HCT116 (cell line): ENCODE measurements at regions not wholly inside any gene's neighbourhood (a gene's known extent, or its start where the extent isn't known, plus 50 kb on each side); places are given as distances from the start of the nearest gene placed in this dataset.

Experiments used
- ATAC-seq: fragments of 200-7000 bp; cut with Tn5 transposase; 2 replicates; pipeline ENCODE4 v1.9.1; 2020; ENCODE audit warnings: mild to moderate bottlenecking, moderate library complexity
- BruUV-seq: library from RNA; stranded (reverse); fragments of 400-500 nt; replicated peaks from 2 replicates; lab custom pipeline; 2021; lab: Mats Ljungman, UMichigan
- CTCF ChIA-PET: fragments of 300-600 bp; sonication (Branson Sonifier 250); formaldehyde crosslinking; loops from one replicate; lab custom pipeline; 2021; ENCODE audit warnings: antibody characterized with exemption; lab: Charles Lee
- POLR2A ChIA-PET: fragments of 300-600, 350-600 bp; sonication (Branson Sonifier 250); formaldehyde crosslinking; loops from one replicate; lab custom pipeline; 2021; ENCODE audit warnings: antibody characterized with exemption; lab: Charles Lee
- RAD21 ChIA-PET, 2 experiments: fragments of 300-600 bp; sonication (Branson Sonifier 250); formaldehyde crosslinking; loops; one replicate each; lab custom pipeline; 2023; ENCODE audit warnings: low total read pairs in 2 of 2; ENCODE audit not compliant: uncharacterized antibody in 2 of 2, unreplicated experiment in 2 of 2, low non-redundant PET in 1 of 2; lab: Charles Lee
- DNase-seq: peaks from one replicate; pipeline ENCODE4 v3.0.0-alpha.2; 2010; ENCODE audit warnings: low read depth, low spot score
- H2AFZ ChIP-seq: fragments of 200-600 bp; shearing (Covaris generic), sonication (generic); 2 replicates; pipeline ENCODE4 v1.6.1; 2017; ENCODE audit warnings: low read depth, mixed run types, mixed read lengths, antibody characterized with exemption, low read length; ENCODE audit not compliant: poor library complexity, severe bottlenecking
- H3K27ac ChIP-seq: 2 replicates; pipeline ENCODE4 v1.5.1; 2012; ENCODE audit warnings: low read depth, low read length
- H3K27me3 ChIP-seq: fragments of 200-600 bp; sonication (generic); 2 replicates; pipeline ENCODE4 v1.6.1; 2016; ENCODE audit warnings: mixed run types, low read length, mixed read lengths; ENCODE audit not compliant: insufficient read depth
- H3K36me3 ChIP-seq, 2 experiments: fragments of 200-500 bp in 1 of 2; fragments of 200-600 bp in 1 of 2; sonication (Bioruptor generic) in 1 of 2; sonication (generic) in 1 of 2; 2 replicates each; pipeline versions ENCODE4 v1.5.1 to v1.6.1; 2014 to 2016; ENCODE audit warnings: low read length in 2 of 2, inconsistent platforms in 1 of 2, mixed read lengths in 1 of 2, mixed run types in 1 of 2; ENCODE audit not compliant: insufficient read depth in 2 of 2, control insufficient read depth in 1 of 2
- H3K4me1 ChIP-seq, 2 experiments: fragments of 200-600 bp in 1 of 2; sonication (generic) in 1 of 2; 2 replicates each; pipeline versions ENCODE4 v1.5.1 to v1.6.1; 2012 to 2017; ENCODE audit warnings: low read length in 2 of 2, inconsistent platforms in 1 of 2, mild to moderate bottlenecking in 1 of 2, mixed read lengths in 1 of 2, mixed run types in 1 of 2, moderate library complexity in 1 of 2; ENCODE audit not compliant: insufficient read depth in 2 of 2, control insufficient read depth in 1 of 2
- H3K4me2 ChIP-seq: fragments of 200-600 bp; sonication (generic); 2 replicates; pipeline ENCODE4 v1.6.1; 2017; ENCODE audit warnings: mixed run types, low read length, mixed read lengths
- H3K4me3 ChIP-seq, 2 experiments: fragments of 200-600 bp in 1 of 2; sonication (generic) in 1 of 2; replicated peaks in 1 of 2; 2 replicates each; pipeline ENCODE4 v1.5.1; 2011 to 2016; ENCODE audit warnings: low read length in 2 of 2, control low read depth in 1 of 2, low read depth in 1 of 2, mild to moderate bottlenecking in 1 of 2, mixed read lengths in 1 of 2, mixed run types in 1 of 2
- H3K79me2 ChIP-seq: fragments of 200-600 bp; sonication (generic); 2 replicates; pipeline ENCODE4 v1.6.1; 2017; ENCODE audit warnings: mild to moderate bottlenecking, mixed run types, low read length, moderate library complexity, mixed read lengths; ENCODE audit not compliant: insufficient read depth
- H3K9ac ChIP-seq: fragments of 200-600 bp; sonication (generic); 2 replicates; pipeline ENCODE4 v1.6.1; 2016; ENCODE audit warnings: low read length, mixed read lengths
- H3K9me2 ChIP-seq: fragments of 200-600 bp; sonication (generic), shearing (Covaris generic); 2 replicates; pipeline ENCODE4 v1.6.1; 2017; ENCODE audit warnings: mixed run types, mild to moderate bottlenecking, moderate library complexity; ENCODE audit not compliant: insufficient read depth
- H3K9me3 ChIP-seq, 2 experiments: fragments of 200-500 bp in 1 of 2; fragments of 200-600 bp in 1 of 2; sonication (Bioruptor generic) in 1 of 2; sonication (generic) in 1 of 2; 2 replicates each; pipeline ENCODE4 v1.6.1; 2014 to 2017; ENCODE audit warnings: low read length in 2 of 2, mixed read lengths in 2 of 2, inconsistent platforms in 1 of 2, low read depth in 1 of 2, mild to moderate bottlenecking in 1 of 2, mixed run types in 1 of 2, moderate library complexity in 1 of 2; ENCODE audit not compliant: control insufficient read depth in 1 of 2, insufficient read depth in 1 of 2
- H4K20me1 ChIP-seq: fragments of 200-600 bp; sonication (generic), shearing (Covaris generic); 2 replicates; pipeline ENCODE4 v1.6.1; 2017; ENCODE audit warnings: mixed run types, mild to moderate bottlenecking, moderate library complexity; ENCODE audit not compliant: insufficient read depth
- ATF3 ChIP-seq: IDR thresholded peaks from 2 replicates; pipeline ENCODE4 v1.6.1; 2012
- CBX3 ChIP-seq: IDR thresholded peaks from 2 replicates; pipeline ENCODE4 v1.6.1; 2012; ENCODE audit warnings: low read depth
- CTCF ChIP-seq, 3 experiments: fragments of 200-600 bp in 1 of 3; sonication (generic) in 1 of 3; IDR thresholded peaks in 2 of 3; conservative IDR thresholded peaks in 1 of 3; 2 replicates each; pipeline ENCODE4 v1.5.1; 2012 to 2017; ENCODE audit warnings: low read depth in 2 of 3, low read length in 2 of 3, antibody characterized with exemption in 1 of 3, borderline replicate concordance in 1 of 3, control low read depth in 1 of 3, mild to moderate bottlenecking in 1 of 3, mixed read lengths in 1 of 3, mixed run types in 1 of 3, moderate library complexity in 1 of 3; ENCODE audit not compliant: insufficient read depth in 1 of 3
- ELF1 ChIP-seq: IDR thresholded peaks from 2 replicates; pipeline ENCODE4 v1.6.1; 2012; ENCODE audit warnings: low read depth, borderline replicate concordance
- EZH2 ChIP-seq: fragments of 200-600 bp; sonication (generic); IDR thresholded peaks from 2 replicates; pipeline ENCODE4 v1.6.1; 2017; ENCODE audit warnings: antibody characterized with exemption, mixed run types
- EZH2phosphoT487 ChIP-seq: fragments of 200-600 bp; IDR thresholded peaks from 2 replicates; pipeline ENCODE4 v1.6.1; 2018; ENCODE audit warnings: antibody characterized with exemption, borderline replicate concordance
- FOSL1 ChIP-seq: IDR thresholded peaks from 2 replicates; pipeline ENCODE4 v1.6.1; 2012; ENCODE audit warnings: low read depth
- JUND ChIP-seq: IDR thresholded peaks from 2 replicates; pipeline ENCODE4 v1.6.1; 2012
- RAD21 ChIP-seq: IDR thresholded peaks from 2 replicates; pipeline ENCODE4 v1.6.1; 2012; ENCODE audit warnings: low read depth, mild to moderate bottlenecking
- SIN3A ChIP-seq: IDR thresholded peaks from 2 replicates; pipeline ENCODE4 v1.6.1; 2012; ENCODE audit warnings: low read depth
- SP1 ChIP-seq: IDR thresholded peaks from 2 replicates; pipeline ENCODE4 v1.6.1; 2012; ENCODE audit warnings: low read depth
- SRF ChIP-seq: IDR thresholded peaks from 2 replicates; pipeline ENCODE4 v1.6.1; 2012; ENCODE audit warnings: low read depth
- YY1 ChIP-seq: IDR thresholded peaks from 2 replicates; pipeline ENCODE4 v1.6.1; 2011; ENCODE audit warnings: low read length, low read depth, moderate library complexity, mild to moderate bottlenecking; ENCODE audit not compliant: insufficient replicate concordance; ENCODE audit errors: extremely low read depth
- ZBTB33 ChIP-seq: IDR thresholded peaks from 2 replicates; pipeline ENCODE4 v1.6.1; 2011; ENCODE audit warnings: mild to moderate bottlenecking, low read length, moderate library complexity; ENCODE audit not compliant: insufficient replicate concordance; ENCODE audit errors: extremely low read depth
- ZFX ChIP-seq: fragments of 450-650 bp; IDR thresholded peaks from 2 replicates; pipeline ENCODE4 v1.6.1; 2017
- ZNF274 ChIP-seq: fragments of 200-500 bp; sonication (Bioruptor generic); IDR thresholded peaks from 2 replicates; pipeline ENCODE4 v1.6.1; 2014; ENCODE audit warnings: mild to moderate bottlenecking, low read depth, low read length, inconsistent platforms
- intact Hi-C: fragments of 100-400 bp; cut with micrococcal nuclease; formaldehyde crosslinking; loops from 2 replicates; pipeline ENCODE4 v1.10.0; 2022

- no TSS peak for BruUV-seq
- ChIA-PET RAD21 (interaction anchor here in 1 of 2 experiments (1.0 kb wide), 1 partner anchor 288 kb away, joined by 3 read pairs; no protein-coding TSS in a partner anchor), CTCF (interaction anchor here (0.7 to 1.8 kb wide), 9 partner anchors 11 to 1140 kb away, joined by 3 to 11 read pairs (median 4); no protein-coding TSS in a partner anchor), POLR2A (no interaction called here)
- Histone ChIP-seq H3K4me3 (no peak overlapping the region), H3K4me2 (no peak overlapping the region), H3K36me3 (no peaks in the 10 kb centered on the region), H3K9me3 (no peaks in the 10 kb centered on the region), H2AFZ (no peak overlapping the region), H3K4me1 (peaks cover 0 to 5% of the 10 kb centered on the region in 2 experiments; a peak in 1 of 4 replicates), H3K27ac (no peak overlapping the region), H4K20me1 (no peaks in the 10 kb centered on the region), H3K9me2 (no peaks in the 10 kb centered on the region), H3K27me3 (no peaks in the 10 kb centered on the region), H3K9ac (no peak overlapping the region), H3K79me2 (no peaks in the 10 kb centered on the region)
- no peak for TF ChIP-seq SRF
- peak; percentile 50 to 87 (median 84); a peak in 5 of 6 replicates for TF ChIP-seq CTCF (IDR thresholded peaks at IDR 0.05 in 2 of 3, conservative IDR thresholded peaks at IDR 0.05 in 1 of 3; ENCODE audit: borderline replicate concordance in 1 of 3, insufficient read depth in 1 of 3, low read depth in 2 of 3, low read length in 2 of 3)
- TF ChIP-seq RAD21, result peak; percentile 78
- TF ChIP-seq CBX3, result no peak
- no peak for TF ChIP-seq ZFX
- no peak for TF ChIP-seq EZH2
- intact Hi-C loops, result loop anchor here (2.0 to 5.0 kb wide), 2 partner anchors 700 to 1140 kb away; no protein-coding TSS in a partner anchor
- peak; percentile 87 for ATAC-seq
- DNase-seq, result peak; percentile 46
Observed at GRCh38 chr12:28872654-28873268, 276.3 kb upstream of the FAR2 start.

GRCh38 chr12:28874758-28875157 lies 274.3 kb upstream of the FAR2 start:
- Histone ChIP-seq H3K27me3 (no peaks in the 10 kb centered on the region), H3K4me3 (no peak overlapping the region), H3K27ac (no peak overlapping the region), H3K4me2 (no peak overlapping the region), H3K79me2 (no peaks in the 10 kb centered on the region), H3K4me1 (peaks cover 0 to 5% of the 10 kb centered on the region in 2 experiments; a peak in 1 of 4 replicates), H3K36me3 (no peaks in the 10 kb centered on the region), H4K20me1 (no peaks in the 10 kb centered on the region), H3K9me2 (no peaks in the 10 kb centered on the region), H3K9me3 (no peaks in the 10 kb centered on the region), H2AFZ (no peak overlapping the region), H3K9ac (no peak overlapping the region)
- RAD21 ChIA-PET, result no interaction called here
- DNase-seq (no peak), ATAC-seq (no peak)
- TF ChIP-seq ZBTB33, result no peak
- no peak for TF ChIP-seq SP1
- no peak for TF ChIP-seq RAD21
- TF ChIP-seq JUND, result no peak
- TF ChIP-seq ELF1, result no peak
- no peak for TF ChIP-seq ZNF274
- no peak for TF ChIP-seq CBX3
- TF ChIP-seq ZFX, result no peak
- TF ChIP-seq EZH2phosphoT487, result no peak
- TF ChIP-seq ATF3, result no peak
- TF ChIP-seq SIN3A, result no peak
- no peak for TF ChIP-seq FOSL1
- no peak for TF ChIP-seq YY1
- no peak for TF ChIP-seq EZH2
- intact Hi-C loops, result loop anchor here (5.0 kb wide), 1 partner anchor 702 kb away; no protein-coding TSS in a partner anchor
- POLR2A ChIA-PET, result no interaction called here
- BruUV-seq, result no TSS peak
- CTCF ChIA-PET, result interaction anchor here (0.9 to 1.4 kb wide), 2 partner anchors 10 to 1142 kb away, joined by 3 read pairs; no protein-coding TSS in a partner anchor
